Germinal center (tissue), 1 donor: ENCODE measurements at regions not wholly inside any gene's neighbourhood (a gene's known extent, or its start where the extent isn't known, plus 50 kb on each side); places are given as distances from the start of the nearest gene placed in this dataset.

ENCODE experiments used
- DNase-seq: peaks from one replicate; pipeline ENCODE4 v3.0.0; 2012; ENCODE audit warnings: mixed read lengths, low spot score

GRCh38 chr22:48535868-48536540, 1291.7 kb downstream of the BRD1 start:
- no peak for DNase-seq

GRCh38 chr22:48534395-48534958, 1293.2 kb downstream of the BRD1 start:
- no peak for DNase-seq

GRCh38 chr22:48532986-48533385, 1294.7 kb downstream of the BRD1 start:
- DNase-seq: no peak

GRCh38 chr22:48531761-48532435, 1295.8 kb downstream of the BRD1 start:
- DNase-seq: no peak

GRCh38 chr22:48531108-48531507, 1296.6 kb downstream of the BRD1 start:
- DNase-seq: no peak

GRCh38 chr22:48530666-48531065, 1297.0 kb downstream of the BRD1 start:
- DNase-seq: no peak

- DNase-seq: no peak
Observed at GRCh38 chr22:48528221-48528915, 1299.3 kb downstream of the BRD1 start.

- no peak for DNase-seq
Observed at GRCh38 chr22:48523761-48524160, 1303.9 kb downstream of the BRD1 start.

- DNase-seq: no peak
Observed at GRCh38 chr22:48523091-48523490, 1304.6 kb downstream of the BRD1 start.

- no peak for DNase-seq
Observed at GRCh38 chr22:48522271-48522670, 1305.4 kb downstream of the BRD1 start.

GRCh38 chr22:48520884-48521588, 1306.6 kb downstream of the BRD1 start:
- no peak for DNase-seq

GRCh38 chr22:48520207-48520606, 1307.5 kb downstream of the BRD1 start:
- DNase-seq: no peak

- no peak for DNase-seq
Observed at GRCh38 chr22:48517039-48518030, 1310.3 kb downstream of the BRD1 start.

GRCh38 chr22:48516571-48516970, 1311.1 kb downstream of the BRD1 start:
- DNase-seq: no peak

- DNase-seq: no peak
Observed at GRCh38 chr22:48515571-48516200, 1312.0 kb downstream of the BRD1 start.

GRCh38 chr22:48513929-48514328, 1313.7 kb downstream of the BRD1 start:
- no peak for DNase-seq

GRCh38 chr22:48513446-48513845, 1314.2 kb downstream of the BRD1 start:
- DNase-seq: no peak

- DNase-seq: no peak
Observed at GRCh38 chr22:48511781-48512327, 1315.8 kb downstream of the BRD1 start.

- DNase-seq: no peak
Observed at GRCh38 chr22:48511211-48511610, 1316.5 kb downstream of the BRD1 start.

GRCh38 chr22:48510599-48510998, 1317.1 kb downstream of the BRD1 start:
- DNase-seq: no peak
